ENCODE measurements at regions not wholly inside any gene's neighbourhood (a gene's known extent, or its start where the extent isn't known, plus 50 kb on each side); places are given as distances from the start of the nearest gene placed in this dataset.
"Not testable (repeated sequence)": the region's sequence is repeated elsewhere in the genome, so short reads cannot be mapped to it uniquely, and the experiment has no call there.

GRCh38 chr3:59404851-59405250 lies 355.0 kb upstream of the CFAP20DC start:
- DNase-seq, result no peak

- no peak for DNase-seq
Observed at GRCh38 chr3:59404064-59404463, 354.2 kb upstream of the CFAP20DC start.

GRCh38 chr3:59401924-59402323 lies 352.1 kb upstream of the CFAP20DC start:
- no peak for DNase-seq

GRCh38 chr3:59392116-59392515 lies 342.3 kb upstream of the CFAP20DC start:
- DNase-seq, result no peak

GRCh38 chr3:59391131-59391530 lies 341.3 kb upstream of the CFAP20DC start:
- DNase-seq, result no peak

- no peak for DNase-seq
Observed at GRCh38 chr3:59388555-59389270, 338.9 kb upstream of the CFAP20DC start.

GRCh38 chr3:59386165-59386564 lies 336.3 kb upstream of the CFAP20DC start:
- no peak for DNase-seq

- no peak for DNase-seq
Observed at GRCh38 chr3:59385547-59385946, 335.7 kb upstream of the CFAP20DC start.

- no peak for DNase-seq
Observed at GRCh38 chr3:59381282-59381681, 331.5 kb upstream of the CFAP20DC start.

- no peak for DNase-seq
Observed at GRCh38 chr3:59380146-59380545, 330.3 kb upstream of the CFAP20DC start.

- no peak for DNase-seq
Observed at GRCh38 chr3:59374818-59375211, 325.0 kb upstream of the CFAP20DC start.

GRCh38 chr3:59374091-59374817 lies 324.4 kb upstream of the CFAP20DC start:
- DNase-seq, result no peak

GRCh38 chr3:59372346-59372745 lies 322.5 kb upstream of the CFAP20DC start:
- DNase-seq, result no peak

- no peak for DNase-seq
Observed at GRCh38 chr3:59368900-59369675, 319.3 kb upstream of the CFAP20DC start.

- DNase-seq, result no peak
Observed at GRCh38 chr3:59367150-59367549, 317.3 kb upstream of the CFAP20DC start.

- no peak for DNase-seq
Observed at GRCh38 chr3:59366218-59366617, 316.4 kb upstream of the CFAP20DC start.

- DNase-seq, result no peak
Observed at GRCh38 chr3:59364496-59364895, 314.7 kb upstream of the CFAP20DC start.

- not testable (repeated sequence) for DNase-seq
Observed at GRCh38 chr3:59360312-59360711, 310.5 kb upstream of the CFAP20DC start.

- DNase-seq, result peak; percentile 17
Observed at GRCh38 chr3:59341459-59341858, 291.6 kb upstream of the CFAP20DC start.

- no peak for DNase-seq
Observed at GRCh38 chr3:59339818-59340217, 290.0 kb upstream of the CFAP20DC start.

- DNase-seq, result no peak
Observed at GRCh38 chr3:59338934-59339333, 289.1 kb upstream of the CFAP20DC start.

GRCh38 chr3:59335338-59335737 lies 285.5 kb upstream of the CFAP20DC start:
- DNase-seq, result no peak

- no peak for DNase-seq
Observed at GRCh38 chr3:59334585-59334984, 284.8 kb upstream of the CFAP20DC start.

- DNase-seq, result no peak
Observed at GRCh38 chr3:59327376-59327808, 277.6 kb upstream of the CFAP20DC start.
